ENCODE measurements at regions not wholly inside any gene's neighbourhood (a gene's known extent, or its start where the extent isn't known, plus 50 kb on each side); places are given as distances from the start of the nearest gene placed in this dataset.

DNA sequence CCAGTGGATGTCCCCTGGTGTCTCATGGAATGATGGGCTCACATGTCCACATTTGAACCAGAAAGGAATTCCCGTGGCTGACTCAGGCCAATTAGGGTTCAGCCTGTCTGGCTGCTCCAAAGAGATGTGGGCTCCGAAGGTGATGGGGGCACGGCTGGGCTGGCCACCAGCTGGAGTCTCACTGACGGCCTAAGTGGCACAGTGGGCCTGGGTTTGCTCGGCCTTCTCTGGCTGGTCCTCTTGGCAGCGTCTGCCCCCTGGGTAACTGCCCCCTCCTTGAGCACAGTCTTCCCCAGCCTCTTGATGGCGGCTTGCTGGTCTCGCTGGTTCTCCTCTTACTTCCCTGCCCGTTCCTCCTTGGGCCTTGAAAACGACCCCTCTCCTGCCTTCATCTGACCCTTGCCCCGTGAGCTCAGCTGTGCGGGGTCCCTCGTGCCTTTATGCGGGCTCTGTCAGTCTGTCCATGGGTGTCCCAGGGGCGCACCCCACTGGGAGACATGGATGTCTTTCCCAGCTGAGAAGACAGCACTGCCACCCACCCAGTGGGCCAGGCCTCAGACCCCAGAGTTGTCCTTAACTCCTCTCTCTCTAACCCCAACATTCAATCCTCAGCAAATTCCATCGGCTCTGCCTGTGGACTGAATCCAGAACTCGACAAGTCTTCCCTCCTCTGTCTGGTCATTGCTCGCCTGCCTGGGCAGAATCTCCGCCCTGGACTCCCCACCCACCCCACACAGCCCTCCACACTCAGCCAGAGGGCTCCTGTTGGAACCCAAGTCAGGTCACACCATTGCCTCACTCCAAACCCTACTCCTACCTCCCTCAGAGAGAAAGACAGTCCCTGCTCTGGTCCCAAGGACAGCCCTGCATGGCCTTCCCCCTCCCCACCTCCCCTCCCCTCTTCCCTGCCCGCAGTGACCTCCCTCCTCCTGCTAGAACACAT lies 78.7 kb downstream of the CEBPB start:
- FAIRE-seq (no peak), DNase-seq (ENCODE audit: insufficient read length) (no peak)
- TF ChIP-seq POLR2A (IDR thresholded peaks at IDR 0.05; ENCODE audit: low read depth, low read length), result no peak
- no peak for TF ChIP-seq POLR2AphosphoS5 (IDR thresholded peaks at IDR 0.05; ENCODE audit: low read depth, low read length)
- TF ChIP-seq TAF1 (IDR thresholded peaks at IDR 0.05; ENCODE audit: borderline replicate concordance, low read depth, low read length), result no peak

DNA sequence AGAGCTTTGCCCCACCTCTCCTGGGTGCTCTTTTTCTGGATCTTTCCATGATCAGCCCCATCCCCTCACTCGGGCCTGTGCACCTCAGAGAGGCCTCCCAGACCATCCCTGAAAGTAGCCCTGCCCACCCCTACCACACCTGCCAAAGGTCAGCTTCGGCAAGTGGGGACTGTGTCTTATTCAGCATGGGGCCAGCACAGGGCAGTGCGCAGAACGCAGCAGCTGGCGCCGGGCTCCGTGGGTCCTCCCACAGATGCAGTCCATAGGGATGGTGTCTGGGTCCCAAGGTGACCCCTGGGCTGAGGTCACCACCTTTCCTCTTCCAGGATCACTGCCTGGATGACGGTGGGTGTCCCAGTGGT lies 79.4 kb downstream of the CEBPB start:
- TF ChIP-seq POLR2A (IDR thresholded peaks at IDR 0.05; ENCODE audit: low read depth, low read length) (no peak), TAF1 (IDR thresholded peaks at IDR 0.05; ENCODE audit: borderline replicate concordance, low read depth, low read length) (no peak), POLR2AphosphoS5 (IDR thresholded peaks at IDR 0.05; ENCODE audit: low read depth, low read length) (no peak)

DNA sequence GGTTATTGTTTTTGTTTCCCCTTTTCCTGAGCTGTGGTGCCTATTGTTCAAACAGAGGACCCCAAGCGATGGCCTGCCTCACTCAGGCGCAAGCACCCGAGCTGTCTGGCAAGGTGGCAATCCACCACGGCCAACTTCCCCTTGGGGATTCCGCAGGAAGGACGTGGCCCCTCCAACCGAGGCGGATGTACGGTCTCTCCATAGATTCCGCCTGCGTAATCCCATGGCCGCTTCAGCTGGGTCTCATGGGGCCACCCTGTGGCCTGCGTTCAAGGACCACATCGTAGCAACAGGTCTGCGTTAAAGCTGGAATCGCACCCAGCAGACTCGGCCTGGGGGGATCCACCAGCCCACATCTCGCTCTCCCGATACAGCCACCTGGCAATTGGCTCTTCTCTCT lies 79.9 kb downstream of the CEBPB start:
- no peak for TF ChIP-seq POLR2AphosphoS5 (IDR thresholded peaks at IDR 0.05; ENCODE audit: low read depth, low read length)
- no peak for TF ChIP-seq POLR2A (IDR thresholded peaks at IDR 0.05; ENCODE audit: low read depth, low read length)
- TF ChIP-seq TAF1 (IDR thresholded peaks at IDR 0.05; ENCODE audit: borderline replicate concordance, low read depth, low read length), result no peak
- FAIRE-seq, result no peak
- DNase-seq (ENCODE audit: insufficient read length), result no peak

More for the DNA sequence above, 79.4 kb downstream of the CEBPB start:
- FAIRE-seq (no peak), DNase-seq (ENCODE audit: insufficient read length) (no peak)

DNA sequence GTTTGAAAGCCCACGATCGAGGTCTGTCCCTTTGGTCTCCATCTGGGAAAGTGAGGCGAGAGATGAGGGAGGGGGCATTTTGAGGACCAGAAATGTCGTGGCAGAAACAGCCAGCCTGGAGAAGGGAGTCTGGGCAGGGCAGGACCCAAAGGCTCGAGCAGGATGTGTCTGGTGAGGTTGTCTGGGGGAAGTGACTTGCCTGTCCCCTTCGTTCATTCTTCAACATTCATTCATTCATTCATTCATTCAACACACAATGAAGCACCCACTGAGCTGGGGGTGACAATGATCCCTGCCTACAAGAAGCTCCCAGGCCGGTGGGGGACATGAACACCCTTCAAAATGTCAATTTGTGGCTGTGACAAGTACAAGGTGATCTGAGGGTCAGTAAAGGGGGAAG lies 80.5 kb downstream of the CEBPB start:
- no peak for DNase-seq (ENCODE audit: insufficient read length)

DNA sequence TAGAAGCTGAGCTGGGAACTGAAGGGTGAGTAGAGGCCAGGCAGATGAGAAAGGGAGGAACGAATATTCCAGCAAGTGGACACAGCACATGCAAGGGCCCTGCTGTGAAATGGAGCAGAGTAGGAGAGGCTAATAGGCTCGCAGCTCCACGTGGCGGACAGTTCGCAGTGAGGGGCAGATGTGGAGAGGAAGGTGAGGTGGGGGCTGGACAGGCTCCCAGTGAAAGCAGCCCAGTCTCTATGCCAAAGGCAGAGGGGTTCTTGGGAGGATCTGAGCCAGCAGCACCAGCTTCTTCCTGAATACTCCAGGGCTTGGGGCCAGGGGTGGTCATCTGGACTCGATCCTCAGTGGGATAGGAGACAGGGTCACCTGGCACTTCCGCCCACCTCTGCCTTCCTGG lies 81.0 kb downstream of the CEBPB start:
- no peak for DNase-seq (ENCODE audit: insufficient read length)
- TF ChIP-seq POLR2AphosphoS5 (IDR thresholded peaks at IDR 0.05; ENCODE audit: low read depth, low read length), result no peak
- TF ChIP-seq TAF1 (IDR thresholded peaks at IDR 0.05; ENCODE audit: borderline replicate concordance, low read depth, low read length), result no peak
- no peak for TF ChIP-seq POLR2A (IDR thresholded peaks at IDR 0.05; ENCODE audit: low read depth, low read length)
- no peak for FAIRE-seq

More for the DNA sequence above, 80.5 kb downstream of the CEBPB start:
- no peak for FAIRE-seq
- TF ChIP-seq POLR2A (IDR thresholded peaks at IDR 0.05; ENCODE audit: low read depth, low read length) (no peak), TAF1 (IDR thresholded peaks at IDR 0.05; ENCODE audit: borderline replicate concordance, low read depth, low read length) (no peak), POLR2AphosphoS5 (IDR thresholded peaks at IDR 0.05; ENCODE audit: low read depth, low read length) (no peak)

DNA sequence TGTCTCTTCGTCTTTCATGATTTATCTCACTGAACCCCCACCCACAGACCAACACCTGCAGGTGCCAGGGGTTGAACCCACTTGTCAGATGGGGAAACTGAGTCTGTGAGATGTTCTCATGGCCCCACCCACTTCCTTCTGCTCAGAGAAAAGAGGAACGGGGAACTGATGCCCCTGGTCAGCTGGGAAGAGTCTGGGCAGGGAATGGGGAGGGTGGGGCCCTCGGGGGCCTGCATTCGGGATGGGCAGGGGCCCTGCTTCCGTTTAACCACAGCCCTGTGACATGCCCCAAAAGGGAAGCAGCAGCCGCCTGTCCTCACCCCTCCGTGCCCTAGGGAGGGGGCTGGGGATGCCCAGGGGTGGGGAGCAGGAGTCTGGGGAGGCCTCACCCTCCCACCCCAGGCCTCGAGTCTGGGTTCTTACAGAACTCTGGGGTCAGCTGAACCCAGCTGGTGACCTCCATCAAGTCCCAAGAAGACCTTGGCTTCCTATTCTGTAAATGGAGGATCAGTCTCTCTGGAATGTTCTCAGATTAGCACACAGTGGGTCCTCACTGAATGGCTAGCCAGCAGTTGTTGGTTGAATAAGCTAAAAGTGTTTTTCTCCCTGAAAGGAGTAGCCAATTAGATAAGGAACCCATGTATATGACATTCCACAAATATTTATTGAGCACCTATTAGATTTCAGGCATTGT lies 81.5 kb downstream of the CEBPB start:
- no peak for TF ChIP-seq POLR2AphosphoS5 (IDR thresholded peaks at IDR 0.05; ENCODE audit: low read depth, low read length)
- no peak for TF ChIP-seq TAF1 (IDR thresholded peaks at IDR 0.05; ENCODE audit: borderline replicate concordance, low read depth, low read length)
- TF ChIP-seq POLR2A (IDR thresholded peaks at IDR 0.05; ENCODE audit: low read depth, low read length), result no peak
- DNase-seq (ENCODE audit: insufficient read length) (no peak), FAIRE-seq (no peak)

DNA sequence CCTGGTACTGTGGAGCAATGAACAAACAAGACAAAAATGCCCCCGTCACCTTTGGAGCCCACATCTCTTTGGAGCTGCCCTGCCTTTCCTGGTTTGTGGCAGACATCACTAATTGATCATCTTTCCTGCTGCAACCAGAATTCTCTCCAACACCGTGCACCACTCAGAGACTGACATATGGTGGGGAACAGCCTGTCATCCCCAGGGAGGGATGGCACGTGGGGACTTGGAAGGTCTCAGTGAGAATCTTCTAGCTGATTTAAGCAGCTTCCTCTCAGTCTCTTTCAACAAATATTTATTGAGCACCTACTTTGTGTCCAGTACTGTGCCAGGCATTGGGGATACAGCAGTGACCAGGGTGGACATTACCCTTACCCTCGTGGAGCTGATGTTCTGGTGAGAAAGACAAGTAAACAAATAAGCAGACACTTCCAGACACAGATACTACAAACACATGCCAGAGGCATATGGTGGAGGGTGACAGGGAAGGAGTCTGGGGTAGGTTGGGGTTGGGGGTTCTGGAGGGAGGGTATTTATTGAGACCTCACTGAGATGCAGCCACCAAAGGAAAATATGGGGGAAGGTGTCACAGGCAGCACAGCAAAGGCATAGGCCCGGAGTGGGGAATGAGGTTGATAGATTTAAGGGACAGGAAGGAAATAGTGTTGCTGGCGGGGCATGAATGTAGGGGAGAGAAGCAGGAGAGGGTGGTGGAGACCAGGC lies 82.3 kb downstream of the CEBPB start:
- FAIRE-seq (no peak), DNase-seq (ENCODE audit: insufficient read length) (no peak)
- no peak for TF ChIP-seq POLR2A (IDR thresholded peaks at IDR 0.05; ENCODE audit: low read depth, low read length)
- TF ChIP-seq POLR2AphosphoS5 (IDR thresholded peaks at IDR 0.05; ENCODE audit: low read depth, low read length), result no peak
- no peak for TF ChIP-seq TAF1 (IDR thresholded peaks at IDR 0.05; ENCODE audit: borderline replicate concordance, low read depth, low read length)

DNA sequence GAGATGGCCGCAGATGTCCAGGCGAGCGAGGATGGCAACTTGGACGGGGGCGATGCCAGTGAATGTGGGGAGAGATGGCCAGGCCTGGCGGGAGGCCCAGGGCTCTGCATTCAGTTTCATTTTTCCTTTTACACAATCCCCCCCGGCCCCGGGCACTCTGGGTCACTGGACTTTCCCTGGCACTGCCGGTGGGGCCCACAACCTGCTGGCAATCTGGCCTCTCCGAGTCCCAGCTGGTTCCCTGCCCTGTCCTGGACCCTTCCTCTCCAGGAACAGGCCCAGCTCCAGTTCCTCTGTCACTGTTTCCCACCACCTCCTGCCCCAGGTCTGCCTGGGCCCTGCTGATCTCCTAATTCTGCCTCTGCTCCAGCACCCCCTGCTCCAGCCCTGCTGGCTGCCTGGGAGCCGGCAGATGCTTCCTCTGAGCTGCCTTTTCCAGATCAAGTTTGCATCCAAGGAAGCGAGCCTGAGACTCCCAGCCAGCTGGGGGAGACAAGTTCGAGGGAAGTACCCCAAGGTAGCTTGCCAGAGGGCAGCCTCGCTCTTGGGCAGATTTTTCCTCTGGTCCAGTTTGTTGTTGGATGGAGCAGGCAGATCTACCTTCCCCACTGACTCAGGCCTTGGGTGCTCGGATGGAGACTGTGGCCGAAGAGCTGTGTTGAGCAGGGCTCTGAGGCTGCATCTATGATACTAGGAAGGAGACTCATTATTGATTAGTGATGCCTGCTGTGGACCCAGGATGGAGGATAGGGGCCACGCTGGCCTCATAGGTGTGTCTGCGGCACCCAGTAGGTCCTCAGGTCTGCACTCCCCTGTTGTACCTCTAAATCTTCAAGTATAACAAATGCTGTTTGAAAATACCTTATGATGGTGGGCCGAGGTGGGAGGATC lies 83.2 kb downstream of the CEBPB start:
- DNase-seq (ENCODE audit: insufficient read length) (no peak), FAIRE-seq (no peak)
- TF ChIP-seq POLR2A (IDR thresholded peaks at IDR 0.05; ENCODE audit: low read depth, low read length) (no peak), TAF1 (IDR thresholded peaks at IDR 0.05; ENCODE audit: borderline replicate concordance, low read depth, low read length) (no peak), POLR2AphosphoS5 (IDR thresholded peaks at IDR 0.05; ENCODE audit: low read depth, low read length) (no peak)

DNA sequence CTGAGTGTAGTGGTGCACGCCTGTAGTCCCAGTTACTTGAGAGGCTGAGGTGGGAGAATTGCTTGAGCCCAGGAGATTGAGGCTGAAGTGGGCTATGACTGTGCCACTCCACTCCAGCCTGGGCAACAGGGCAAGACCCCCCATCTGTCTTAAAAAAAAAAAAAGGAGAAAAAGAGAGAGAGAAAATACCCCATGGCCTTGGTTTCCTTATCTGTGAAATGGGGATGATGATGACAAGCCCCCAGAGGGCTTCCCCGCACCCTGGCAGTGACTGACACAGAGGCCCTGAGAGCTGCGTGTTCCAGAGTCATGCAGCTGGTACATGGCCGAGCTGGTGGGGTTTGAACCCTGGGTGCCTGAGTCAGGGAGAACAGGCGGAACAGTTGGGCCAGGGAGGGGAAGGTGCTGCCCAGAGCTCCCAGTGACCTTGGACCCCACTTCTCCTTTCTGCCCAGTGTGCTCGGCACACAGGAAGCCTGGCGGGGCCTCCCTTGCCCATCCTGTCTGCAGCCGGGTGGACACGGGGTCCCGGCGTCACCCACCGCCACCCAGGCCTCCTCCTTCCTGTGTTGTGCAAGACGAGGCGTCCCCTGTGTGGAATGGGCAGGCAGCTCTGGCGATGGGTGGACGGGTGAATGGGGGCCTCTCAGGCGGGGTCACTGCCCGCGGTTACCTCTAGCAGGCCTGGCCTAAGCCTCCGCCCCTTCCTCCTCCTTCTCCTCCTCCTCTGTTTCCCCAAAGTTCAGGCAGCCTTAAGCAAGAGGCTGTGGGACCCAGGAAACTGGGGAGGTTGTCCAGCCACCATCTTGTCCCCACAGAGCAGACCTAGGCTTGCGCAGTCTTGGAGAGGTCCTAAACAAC lies 84.2 kb downstream of the CEBPB start:
- FAIRE-seq (no peak), DNase-seq (ENCODE audit: insufficient read length) (no peak)
- TF ChIP-seq POLR2A (IDR thresholded peaks at IDR 0.05; ENCODE audit: low read depth, low read length) (no peak), POLR2AphosphoS5 (IDR thresholded peaks at IDR 0.05; ENCODE audit: low read depth, low read length) (no peak), TAF1 (IDR thresholded peaks at IDR 0.05; ENCODE audit: borderline replicate concordance, low read depth, low read length) (no peak)

Measured in GM12892 (cell line).